CD4-positive, alpha-beta T cell (primary cell): ENCODE measurements at regions not wholly inside any gene's neighbourhood (a gene's known extent, or its start where the extent isn't known, plus 50 kb on each side); places are given as distances from the start of the nearest gene placed in this dataset.

Experiments
- ATAC-seq: fragments of 200-7000 bp; cut with Tn5 transposase; one replicate; pipeline ENCODE4 v1.10.0; 2022; ENCODE audit warnings: mild to moderate bottlenecking; ENCODE audit not compliant: poor library complexity
- CTCF ChIA-PET: fragments of 350-600 bp; sonication (Branson Sonifier 250); formaldehyde crosslinking; loops from one replicate; lab custom pipeline; 2021; ENCODE audit warnings: antibody characterized with exemption, inconsistent platforms; lab: Charles Lee
- POLR2A ChIA-PET: fragments of 350-600 bp; sonication (Branson Sonifier 250); formaldehyde crosslinking; loops from one replicate; lab custom pipeline; 2021; ENCODE audit warnings: antibody characterized with exemption, inconsistent platforms; lab: Charles Lee
- DNase-seq, 14 experiments: peaks; one replicate each; pipeline ENCODE4 v3.0.0-alpha.2; 2013 to 2020; ENCODE audit warnings: mixed read lengths in 2 of 14
- H3K27ac ChIP-seq, 2 donors: one replicate each; pipeline versions ENCODE4 v1.5.1 to v1.7.0; 2013; ENCODE audit warnings: low read length in 2 of 2, low read depth in 1 of 2, mild to moderate bottlenecking in 1 of 2
- H3K27me3 ChIP-seq, 2 experiments: 1 replicate in 1 of 2; 2 replicates in 1 of 2; pipeline versions ENCODE4 v1.6.1 to v1.7.0; 2013; ENCODE audit warnings: low read length in 2 of 2, control low read depth in 1 of 2, mild to moderate bottlenecking in 1 of 2, moderate library complexity in 1 of 2; ENCODE audit not compliant: insufficient read depth in 2 of 2, control insufficient read depth in 1 of 2
- H3K36me3 ChIP-seq: one replicate; pipeline ENCODE4 v1.6.1; 2013; ENCODE audit warnings: low read length, control low read depth; ENCODE audit not compliant: insufficient read depth
- H3K4me1 ChIP-seq: one replicate; pipeline ENCODE4 v1.6.1; 2013; ENCODE audit warnings: low read length, control low read depth; ENCODE audit not compliant: insufficient read depth
- H3K4me3 ChIP-seq: one replicate; pipeline ENCODE4 v1.5.1; 2013; ENCODE audit warnings: mild to moderate bottlenecking, low read length, moderate library complexity
- H3K9me3 ChIP-seq, 2 experiments: 1 replicate in 1 of 2; 2 replicates in 1 of 2; pipeline versions ENCODE4 v1.6.1 to v1.7.0; 2013; ENCODE audit warnings: low read length in 2 of 2, mild to moderate bottlenecking in 2 of 2, control low read depth in 1 of 2, moderate library complexity in 1 of 2; ENCODE audit not compliant: control insufficient read depth in 1 of 2, insufficient read depth in 1 of 2
- H3K27ac Mint-ChIP-seq: one replicate; pipeline ENCODE4 v1.8.0; 2020; ENCODE audit warnings: mixed read lengths
- H3K27me3 Mint-ChIP-seq: one replicate; pipeline ENCODE4 v1.8.0; 2021; ENCODE audit warnings: mixed read lengths
- H3K36me3 Mint-ChIP-seq: one replicate; pipeline ENCODE4 v1.8.0; 2021; ENCODE audit warnings: low read depth, mixed read lengths
- H3K4me1 Mint-ChIP-seq: one replicate; pipeline ENCODE4 v1.8.0; 2021; ENCODE audit warnings: low read depth, mixed read lengths
- H3K4me3 Mint-ChIP-seq: one replicate; pipeline ENCODE4 v1.8.0; 2020; ENCODE audit warnings: mild to moderate bottlenecking, mixed read lengths
- H3K9me3 Mint-ChIP-seq: one replicate; pipeline ENCODE4 v1.8.0; 2020; ENCODE audit warnings: mixed read lengths
- intact Hi-C, 2 experiments: fragments of 100-400 bp; cut with DNase I in 1 of 2; cut with micrococcal nuclease in 1 of 2; formaldehyde crosslinking; loops; one replicate each; pipeline versions ENCODE4 v1.15.1 to v1.9.0; 2023 to 2025; cut with DNase I, micrococcal nuclease
- TF ChIP-seq, protein P1 (sequence below): fragments of 200-600 bp; IDR thresholded peaks from one replicate; pipeline ENCODE4 v1.8.0; 2022; ENCODE audit warnings: antibody characterized with exemption, mild to moderate bottlenecking

DNA sequence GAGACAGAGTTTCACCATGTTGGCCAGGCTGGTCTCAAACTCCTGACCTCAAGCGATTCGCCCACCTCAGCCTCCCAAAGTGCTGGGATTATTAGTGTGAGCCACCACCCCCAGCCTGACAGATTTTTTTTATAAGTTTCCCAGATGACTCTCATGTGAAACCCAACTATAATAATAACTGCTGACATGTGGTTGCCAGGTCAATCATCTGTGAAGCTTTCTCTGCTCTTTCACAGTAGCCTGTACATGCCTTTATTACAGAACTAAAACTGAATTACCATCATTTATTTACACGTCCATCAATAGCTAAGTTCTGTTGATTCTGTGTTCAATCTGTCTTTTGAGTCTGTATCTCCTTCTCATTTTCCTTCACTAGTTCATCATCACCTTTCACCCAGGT lies 218.5 kb downstream of the RPS29 start:
- no peaks in the 10 kb centered on the region for H3K9me3 ChIP-seq
- Mint-ChIP-seq H3K4me1 (no peaks in the 10 kb centered on the region), H3K36me3 (no peaks in the 10 kb centered on the region), H3K27ac (no peak overlapping the region), H3K27me3 (peaks cover 9% of the 10 kb centered on the region), H3K9me3 (no peaks in the 10 kb centered on the region), H3K4me3 (no peak overlapping the region)
- ATAC-seq: no peak
- ChIA-PET CTCF (no interaction called here), POLR2A (no interaction called here)
- DNase-seq: no peak
- no peak overlapping the region for H3K4me3 ChIP-seq
- no peaks in the 10 kb centered on the region for H3K36me3 ChIP-seq
- intact Hi-C loops: no loop called here
- no peak overlapping the region for H3K27ac ChIP-seq
- no peaks in the 10 kb centered on the region for H3K4me1 ChIP-seq
- TF ChIP-seq, protein P1, sequence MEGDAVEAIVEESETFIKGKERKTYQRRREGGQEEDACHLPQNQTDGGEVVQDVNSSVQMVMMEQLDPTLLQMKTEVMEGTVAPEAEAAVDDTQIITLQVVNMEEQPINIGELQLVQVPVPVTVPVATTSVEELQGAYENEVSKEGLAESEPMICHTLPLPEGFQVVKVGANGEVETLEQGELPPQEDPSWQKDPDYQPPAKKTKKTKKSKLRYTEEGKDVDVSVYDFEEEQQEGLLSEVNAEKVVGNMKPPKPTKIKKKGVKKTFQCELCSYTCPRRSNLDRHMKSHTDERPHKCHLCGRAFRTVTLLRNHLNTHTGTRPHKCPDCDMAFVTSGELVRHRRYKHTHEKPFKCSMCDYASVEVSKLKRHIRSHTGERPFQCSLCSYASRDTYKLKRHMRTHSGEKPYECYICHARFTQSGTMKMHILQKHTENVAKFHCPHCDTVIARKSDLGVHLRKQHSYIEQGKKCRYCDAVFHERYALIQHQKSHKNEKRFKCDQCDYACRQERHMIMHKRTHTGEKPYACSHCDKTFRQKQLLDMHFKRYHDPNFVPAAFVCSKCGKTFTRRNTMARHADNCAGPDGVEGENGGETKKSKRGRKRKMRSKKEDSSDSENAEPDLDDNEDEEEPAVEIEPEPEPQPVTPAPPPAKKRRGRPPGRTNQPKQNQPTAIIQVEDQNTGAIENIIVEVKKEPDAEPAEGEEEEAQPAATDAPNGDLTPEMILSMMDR: no peak
- no peaks in the 10 kb centered on the region for H3K27me3 ChIP-seq

DNA sequence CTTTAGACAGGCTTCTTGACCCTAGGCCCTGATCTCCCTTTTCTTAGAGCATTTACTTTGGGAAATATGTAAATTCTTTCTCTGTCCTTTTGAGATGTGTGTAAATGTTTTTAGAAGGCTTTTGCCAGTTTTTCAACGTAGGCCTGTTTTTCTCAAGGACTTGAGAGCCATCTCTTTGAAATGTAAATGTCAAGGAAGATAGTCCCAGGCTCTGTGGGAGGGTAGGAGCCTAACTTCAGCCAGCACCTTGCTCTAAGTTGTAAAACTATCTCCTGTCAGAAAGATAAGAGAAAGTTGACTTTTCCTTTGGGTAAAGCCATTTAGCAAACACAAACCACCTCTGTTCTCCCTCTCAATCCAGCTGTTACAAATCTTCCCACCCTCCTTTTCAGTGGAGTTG lies 219.8 kb downstream of the RPS29 start:
- H3K36me3 ChIP-seq: no peaks in the 10 kb centered on the region
- intact Hi-C loops: no loop called here
- H3K9me3 ChIP-seq: no peaks in the 10 kb centered on the region
- CTCF ChIA-PET: no interaction called here
- H3K27ac ChIP-seq: no peak overlapping the region
- H3K4me1 Mint-ChIP-seq: no peaks in the 10 kb centered on the region
- H3K4me1 ChIP-seq: no peaks in the 10 kb centered on the region
- H3K27me3 ChIP-seq: no peaks in the 10 kb centered on the region
- POLR2A ChIA-PET: no interaction called here
- no peak overlapping the region for H3K4me3 Mint-ChIP-seq
- ATAC-seq: no peak
- TF ChIP-seq, protein P1: no peak
- no peaks in the 10 kb centered on the region for H3K9me3 Mint-ChIP-seq
- peaks cover 4% of the 10 kb centered on the region for H3K27me3 Mint-ChIP-seq
- H3K27ac Mint-ChIP-seq: no peak overlapping the region
- no peak overlapping the region for H3K4me3 ChIP-seq
- no peak for DNase-seq
- no peaks in the 10 kb centered on the region for H3K36me3 Mint-ChIP-seq

DNA sequence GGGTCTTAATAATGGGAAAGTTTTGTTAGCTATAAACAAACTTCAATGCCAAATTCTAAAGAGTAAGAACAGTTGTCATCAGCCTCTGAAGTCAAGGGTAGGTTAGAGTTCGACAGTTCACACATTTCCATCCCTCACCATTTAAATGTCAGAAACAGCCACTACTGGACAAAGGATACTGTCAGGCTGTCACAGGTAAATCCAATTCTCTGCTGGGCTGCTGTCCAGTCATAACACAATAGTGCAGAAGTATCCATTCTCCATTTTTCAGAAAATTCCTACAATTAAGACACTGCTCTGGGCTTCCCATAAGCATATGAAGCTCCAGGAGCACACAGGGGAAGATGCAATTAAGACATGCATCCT lies 221.4 kb downstream of the RPS29 start:
- no peaks in the 10 kb centered on the region for H3K9me3 ChIP-seq
- ATAC-seq: no peak
- H3K36me3 ChIP-seq: no peaks in the 10 kb centered on the region
- CTCF ChIA-PET: no interaction called here
- Mint-ChIP-seq H3K27ac (no peak overlapping the region), H3K9me3 (peaks cover 8% of the 10 kb centered on the region), H3K4me3 (no peak overlapping the region), H3K27me3 (peaks cover 4% of the 10 kb centered on the region), H3K4me1 (no peaks in the 10 kb centered on the region), H3K36me3 (no peaks in the 10 kb centered on the region)
- POLR2A ChIA-PET: no interaction called here
- H3K27me3 ChIP-seq: no peaks in the 10 kb centered on the region
- no peak for DNase-seq
- TF ChIP-seq, protein P1: no peak
- no peak overlapping the region for H3K27ac ChIP-seq
- intact Hi-C loops: no loop called here
- H3K4me1 ChIP-seq: no peaks in the 10 kb centered on the region
- H3K4me3 ChIP-seq: no peak overlapping the region
